ENCODE measurements at regions not wholly inside any gene's neighbourhood (a gene's known extent, or its start where the extent isn't known, plus 50 kb on each side); places are given as distances from the start of the nearest gene placed in this dataset.

GRCh38 chr2:67760995-67761394 is 301.8 kb downstream of the C1D start:
- no peaks in the 10 kb centered on the region for H3K4me1 ChIP-seq
- no peak overlapping the region for H3K27ac ChIP-seq
- CTCF ChIA-PET = interaction anchor here (0.6 to 1.8 kb wide), 2 partner anchors 29 to 111 kb away, joined by 3 read pairs; no protein-coding TSS in a partner anchor
- POLR2A ChIA-PET = no interaction called here
- 6% methylated on average over 3 of the region's 3 CpGs for WGBS (ENCODE audit: missing lambda C conversion rate)
- no peak for DNase-seq (ENCODE audit: low read depth in 1 of 2, low spot score in 1 of 2)
- FAIRE-seq = no peak
- no peak for TF ChIP-seq KDM1A (IDR thresholded peaks at IDR 0.05; ENCODE audit: low read depth)
- no peak for ATAC-seq
- no peak overlapping the region for H3K4me3 ChIP-seq
- H3K9me3 ChIP-seq = no peaks in the 10 kb centered on the region; the same call in 2 of the 3 replicates
- no peak overlapping the region for H3K4me2 ChIP-seq

GRCh38 chr2:67771380-67771779 is 291.4 kb downstream of the C1D start:
- H3K27ac ChIP-seq = no peak overlapping the region
- no peak overlapping the region for H3K4me2 ChIP-seq
- no peak overlapping the region for H3K4me3 ChIP-seq
- POLR2A ChIA-PET = no interaction called here
- CTCF ChIA-PET = interaction anchor here (0.7 to 1.0 kb wide), 2 partner anchors 12 to 15 kb away, joined by 3 read pairs; no protein-coding TSS in a partner anchor
- TF ChIP-seq MAFK (IDR thresholded peaks at IDR 0.05; ENCODE audit: partially characterized antibody) (peak; percentile 61), MAZ (IDR thresholded peaks at IDR 0.05; ENCODE audit: borderline replicate concordance, low read depth, low read length) (no peak)
- no peaks in the 10 kb centered on the region for H3K4me1 ChIP-seq
- DNase-seq (ENCODE audit: low read depth in 1 of 2, low spot score in 1 of 2) (no peak), ATAC-seq (no peak), FAIRE-seq (peak; percentile 74)
- 46% methylated on average over 3 of the region's 3 CpGs for WGBS (ENCODE audit: missing lambda C conversion rate)
- no peaks in the 10 kb centered on the region for H3K9me3 ChIP-seq

DNA sequence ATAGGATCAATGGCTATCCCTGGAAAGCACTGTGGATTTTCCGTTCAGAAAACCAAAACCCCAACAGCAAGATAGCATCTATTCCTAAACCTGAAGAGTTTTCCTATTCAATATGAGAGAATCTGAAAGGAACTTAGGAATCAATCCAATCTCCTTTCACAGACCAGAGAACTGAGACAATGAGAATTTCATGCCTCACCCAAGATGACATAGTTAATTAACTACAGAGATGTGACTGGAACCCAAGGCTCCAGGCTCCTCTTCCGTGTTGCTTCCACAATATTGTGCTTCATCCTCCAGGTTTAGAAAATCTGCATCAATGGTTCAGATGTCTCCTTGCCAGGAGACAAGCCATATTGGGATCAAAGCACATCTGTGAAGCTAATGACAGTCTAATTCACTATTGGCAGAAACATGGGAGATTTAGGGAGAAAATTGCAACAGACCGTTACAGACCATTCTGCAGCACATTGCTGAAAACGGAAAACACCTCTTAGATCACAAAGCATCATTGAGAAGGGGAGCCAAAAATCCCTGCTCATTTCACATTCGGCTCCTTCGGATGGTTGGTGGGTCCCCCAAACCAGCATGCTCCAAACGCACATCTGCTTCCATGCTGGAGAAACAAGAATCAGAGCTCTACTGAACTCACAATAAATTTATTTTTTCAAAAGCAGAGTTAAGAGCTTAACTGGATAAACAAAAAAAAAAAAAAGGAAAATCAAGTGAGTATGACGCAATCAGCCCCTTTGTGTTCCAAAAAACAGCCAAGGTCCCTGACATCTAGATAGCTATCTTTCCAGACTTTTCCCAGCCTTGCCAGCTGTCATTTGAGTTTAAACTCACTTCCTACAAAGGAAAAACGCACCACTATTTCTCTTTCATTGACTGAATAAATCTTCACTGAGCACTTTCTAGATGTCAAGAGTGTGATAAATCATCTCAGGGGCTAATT is 290.3 kb downstream of the C1D start:
- no peaks in the 10 kb centered on the region for H3K9me3 ChIP-seq
- H3K4me1 ChIP-seq = no peaks in the 10 kb centered on the region
- no peak overlapping the region for H3K4me2 ChIP-seq
- 28% methylated on average over 9 of the region's 9 CpGs for WGBS (ENCODE audit: missing lambda C conversion rate)
- no peak overlapping the region for H3K27ac ChIP-seq
- no peak for DNase-seq (ENCODE audit: low read depth in 1 of 2, low spot score in 1 of 2)
- ATAC-seq = no peak
- no peak for FAIRE-seq
- POLR2A ChIA-PET = no interaction called here
- no peak overlapping the region for H3K4me3 ChIP-seq
- peak; percentile 50 to 55; a peak in 3 of 4 replicates for TF ChIP-seq CEBPB (IDR thresholded peaks at IDR 0.05)
- no peak for TF ChIP-seq MAZ (IDR thresholded peaks at IDR 0.05; ENCODE audit: borderline replicate concordance, low read depth, low read length)
- CTCF ChIA-PET = interaction anchor here (0.7 to 1.6 kb wide), 4 partner anchors 14 to 259 kb away, joined by 3 read pairs; no protein-coding TSS in a partner anchor

- Histone ChIP-seq H3K27ac (no peak overlapping the region), H3K4me3 (no peak overlapping the region), H3K4me1 (no peaks in the 10 kb centered on the region), H3K9me3 (no peaks in the 10 kb centered on the region), H3K4me2 (no peak overlapping the region)
- ATAC-seq (no peak), DNase-seq (ENCODE audit: low read depth in 1 of 2, low spot score in 1 of 2) (no peak), FAIRE-seq (no peak)
- no peak for TF ChIP-seq EP300 (IDR thresholded peaks at IDR 0.05)
- TF ChIP-seq NPAS2 (CRISPR knock-in tag; IDR thresholded peaks at IDR 0.05; ENCODE audit: borderline replicate concordance) = no peak
- TF ChIP-seq KDM1A (IDR thresholded peaks at IDR 0.05; ENCODE audit: low read depth) = no peak
- no peak for TF ChIP-seq CTCF (IDR thresholded peaks at IDR 0.05)
- TF ChIP-seq RFX5 (IDR thresholded peaks at IDR 0.05) = no peak
- TF ChIP-seq ZC3H11A (IDR thresholded peaks at IDR 0.05) = no peak
- TF ChIP-seq MYC (IDR thresholded peaks at IDR 0.05; ENCODE audit: borderline replicate concordance, low read length) = no peak
- TF ChIP-seq MAZ (IDR thresholded peaks at IDR 0.05; ENCODE audit: borderline replicate concordance, low read depth, low read length) = no peak
- no peak for TF ChIP-seq JUN (IDR thresholded peaks at IDR 0.05)
- TF ChIP-seq, protein P1, sequence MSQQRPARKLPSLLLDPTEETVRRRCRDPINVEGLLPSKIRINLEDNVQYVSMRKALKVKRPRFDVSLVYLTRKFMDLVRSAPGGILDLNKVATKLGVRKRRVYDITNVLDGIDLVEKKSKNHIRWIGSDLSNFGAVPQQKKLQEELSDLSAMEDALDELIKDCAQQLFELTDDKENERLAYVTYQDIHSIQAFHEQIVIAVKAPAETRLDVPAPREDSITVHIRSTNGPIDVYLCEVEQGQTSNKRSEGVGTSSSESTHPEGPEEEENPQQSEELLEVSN (IDR thresholded peaks at IDR 0.05; ENCODE audit: borderline replicate concordance, low read depth) = no peak
- no peak for TF ChIP-seq JUNB (IDR thresholded peaks at IDR 0.05)
- TF ChIP-seq EHF (CRISPR knock-in tag; IDR thresholded peaks at IDR 0.05) = no peak
- POLR2A ChIA-PET = no interaction called here
- WGBS (ENCODE audit: missing lambda C conversion rate) = 33% methylated on average over 3 of the region's 3 CpGs
- CTCF ChIA-PET = interaction anchor here (1.6 kb wide), 1 partner anchor 258 kb away, joined by 3 read pairs; no protein-coding TSS in a partner anchor
Observed at GRCh38 chr2:67773851-67774250, 289.0 kb downstream of the C1D start.
